Common myeloid progenitor, CD34-positive (primary cell): ENCODE measurements at regions not wholly inside any gene's neighbourhood (a gene's known extent, or its start where the extent isn't known, plus 50 kb on each side); places are given as distances from the start of the nearest gene placed in this dataset.

ENCODE experiments used
- CTCF ChIA-PET: fragments of 350-600 bp; sonication (Branson Sonifier 250); formaldehyde crosslinking; loops from one replicate; lab custom pipeline; 2021; ENCODE audit warnings: antibody characterized with exemption; lab: Charles Lee
- POLR2A ChIA-PET: fragments of 350-600 bp; sonication (Branson Sonifier 250); formaldehyde crosslinking; loops from one replicate; lab custom pipeline; 2021; ENCODE audit warnings: antibody characterized with exemption; lab: Charles Lee
- DNase-seq, 3 donors: peaks; one replicate each; pipeline versions ENCODE4 v3.0.0 to v3.0.0-alpha.2; 2013
- H3K27ac ChIP-seq, 2 experiments: 1 replicate in 1 of 2; 2 replicates in 1 of 2; pipeline ENCODE4 v1.7.0; 2013; ENCODE audit warnings: inconsistent platforms in 2 of 2, low read length in 2 of 2, mild to moderate bottlenecking in 2 of 2, low read depth in 1 of 2, moderate library complexity in 1 of 2; ENCODE audit not compliant: severe bottlenecking in 2 of 2, insufficient read depth in 1 of 2, poor library complexity in 1 of 2
- H3K27me3 ChIP-seq, 5 experiments: replicated peaks in 2 of 5; 1 replicate in 3 of 5; 2 replicates in 2 of 5; pipeline versions ENCODE4 v1.6.1 to v1.7.0; 2013; ENCODE audit warnings: low read length in 4 of 5, mild to moderate bottlenecking in 2 of 5, moderate library complexity in 2 of 5, inconsistent platforms in 1 of 5; ENCODE audit not compliant: insufficient read depth in 5 of 5, control insufficient read depth in 4 of 5
- H3K36me3 ChIP-seq, 4 experiments: 1 replicate in 2 of 4; 2 replicates in 2 of 4; pipeline versions ENCODE4 v1.6.1 to v1.7.0; 2013; ENCODE audit warnings: low read length in 3 of 4, control low read depth in 1 of 4, mild to moderate bottlenecking in 1 of 4; ENCODE audit not compliant: control insufficient read depth in 4 of 4, insufficient read depth in 4 of 4
- H3K4me1 ChIP-seq, 4 experiments: 1 replicate in 3 of 4; 2 replicates in 1 of 4; pipeline versions ENCODE4 v1.6.1 to v1.7.1; 2013; ENCODE audit warnings: low read length in 3 of 4, mild to moderate bottlenecking in 3 of 4, control low read depth in 1 of 4, inconsistent platforms in 1 of 4, moderate library complexity in 1 of 4; ENCODE audit not compliant: control insufficient read depth in 4 of 4, insufficient read depth in 4 of 4; ENCODE audit errors: control extremely low read depth in 1 of 4
- H3K4me3 ChIP-seq, 7 experiments: 1 replicate in 4 of 7; 2 replicates in 3 of 7; pipeline versions ENCODE4 v1.5.1 to v1.7.0; 2013; ENCODE audit warnings: mild to moderate bottlenecking in 7 of 7, low read length in 6 of 7, moderate library complexity in 6 of 7, inconsistent platforms in 2 of 7, low read depth in 2 of 7, control low read depth in 1 of 7; ENCODE audit not compliant: insufficient read depth in 4 of 7, control insufficient read depth in 1 of 7; ENCODE audit errors: extremely low read depth in 1 of 7
- H3K9me3 ChIP-seq, 5 experiments: 1 replicate in 4 of 5; 2 replicates in 1 of 5; pipeline versions ENCODE4 v1.6.1 to v1.7.1; 2013; ENCODE audit warnings: low read length in 4 of 5, mild to moderate bottlenecking in 2 of 5, inconsistent platforms in 1 of 5, low read depth in 1 of 5, moderate library complexity in 1 of 5; ENCODE audit not compliant: control insufficient read depth in 4 of 5, insufficient read depth in 2 of 5; ENCODE audit errors: control extremely low read depth in 1 of 5
- WGBS: methylation state at CpG from one replicate; pipeline ENCODE4 v1.1.5; 2013; ENCODE audit not compliant: insufficient coverage; 5-methylcytosine and 5-hydroxymethylcytosine counted together

DNA sequence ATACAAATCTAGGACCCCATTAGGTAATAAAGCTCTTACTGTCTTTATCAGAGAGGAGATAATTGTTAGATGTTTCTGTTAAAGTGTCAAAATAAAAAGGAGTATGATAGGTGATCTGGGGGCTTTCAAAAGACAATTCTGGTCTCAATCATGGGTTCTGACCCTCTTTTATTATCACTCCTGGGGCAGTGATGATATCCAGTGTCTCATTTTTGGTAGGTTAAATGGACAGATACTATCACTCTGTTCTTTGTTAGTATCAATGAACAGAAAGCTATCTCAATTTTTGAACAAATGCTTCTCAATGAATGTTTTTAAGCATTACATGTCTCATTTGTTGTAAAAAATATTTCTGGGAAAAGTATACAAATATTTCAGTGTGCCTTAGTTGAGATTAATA, 405.9 kb downstream of the MLLT3 start:
- no peak overlapping the region for H3K27ac ChIP-seq
- POLR2A ChIA-PET, result no interaction called here
- H3K36me3 ChIP-seq, result no peaks in the 10 kb centered on the region
- no peak overlapping the region for H3K4me3 ChIP-seq
- CTCF ChIA-PET, result interaction anchor here (0.6 kb wide), 1 partner anchor 41 kb away, joined by 3 read pairs; no protein-coding TSS in a partner anchor
- peaks cover 0 to 2% (median 0%) of the 10 kb centered on the region in 5 experiments for H3K9me3 ChIP-seq
- peaks cover 0 to 4% (median 0%) of the 10 kb centered on the region in 4 experiments for H3K4me1 ChIP-seq
- H3K27me3 ChIP-seq, result no peaks in the 10 kb centered on the region
- DNase-seq, result no peak

DNA sequence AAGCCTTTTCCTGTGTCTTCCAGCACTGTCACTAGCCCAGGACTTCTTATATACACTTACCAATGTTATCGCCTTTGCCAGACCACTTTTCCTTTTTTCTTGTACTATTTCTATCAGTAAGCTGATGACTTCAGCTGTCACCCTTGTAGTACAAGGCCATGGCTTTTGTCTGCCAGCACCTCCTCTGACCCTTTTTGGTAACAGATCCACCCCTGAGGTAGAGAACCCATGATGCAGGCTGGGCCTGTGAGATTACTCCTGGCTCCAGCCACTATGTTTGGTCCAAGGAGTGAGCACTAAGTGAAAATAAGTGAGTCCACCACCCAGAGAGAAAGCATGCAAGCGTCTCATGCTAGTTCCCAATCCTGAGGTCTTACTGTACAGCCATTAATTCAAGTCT, 406.7 kb downstream of the MLLT3 start:
- DNase-seq, result no peak
- Histone ChIP-seq H3K4me1 (peaks cover 0 to 4% (median 0%) of the 10 kb centered on the region in 4 experiments), H3K36me3 (no peaks in the 10 kb centered on the region), H3K27ac (no peak overlapping the region), H3K4me3 (no peak overlapping the region), H3K27me3 (no peaks in the 10 kb centered on the region), H3K9me3 (peaks cover 0 to 2% (median 0%) of the 10 kb centered on the region in 5 experiments)
- ChIA-PET POLR2A (no interaction called here), CTCF (no interaction called here)
- WGBS, result 100% methylated on average over 1 of the region's 2 CpGs

DNA sequence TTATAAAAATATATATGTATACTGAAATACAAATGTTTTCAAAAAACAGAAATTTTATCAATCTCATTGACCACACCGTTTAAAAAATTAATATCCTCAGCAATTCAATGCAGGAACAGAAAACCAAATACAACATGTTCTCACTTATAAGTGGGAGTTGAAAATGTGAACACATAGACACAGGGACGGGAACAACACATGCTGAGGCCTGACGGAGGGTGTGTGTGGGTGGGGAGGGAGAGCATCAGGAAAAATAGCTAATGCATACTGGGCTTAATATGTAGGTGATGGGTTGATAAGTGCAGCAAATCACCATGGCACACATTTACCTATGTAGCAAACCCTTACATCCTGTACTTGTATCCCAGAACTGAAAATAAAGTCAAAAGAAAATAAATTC, 409.5 kb downstream of the MLLT3 start:
- 92% methylated on average over 2 of the region's 3 CpGs for WGBS
- peaks cover 0 to 2% (median 0%) of the 10 kb centered on the region in 5 experiments for H3K9me3 ChIP-seq

GRCh38 chr9:20209391-20210340, 412.6 kb downstream of the MLLT3 start:
- POLR2A ChIA-PET, result no interaction called here
- Histone ChIP-seq H3K27ac (no peak overlapping the region), H3K9me3 (peaks cover 0 to under 1% (median 0%) of the 10 kb centered on the region in 5 experiments), H3K36me3 (no peaks in the 10 kb centered on the region), H3K4me1 (no peaks in the 10 kb centered on the region), H3K27me3 (no peaks in the 10 kb centered on the region), H3K4me3 (no peak overlapping the region)
- no peak for DNase-seq
- 90% methylated on average over 2 of the region's 7 CpGs for WGBS
- CTCF ChIA-PET, result interaction anchor here (0.8 kb wide), 1 partner anchor 20 kb away, joined by 3 read pairs; no protein-coding TSS in a partner anchor

More for the DNA sequence above, 409.5 kb downstream of the MLLT3 start:
- Histone ChIP-seq H3K4me3 (no peak overlapping the region), H3K27me3 (no peaks in the 10 kb centered on the region), H3K27ac (no peak overlapping the region), H3K4me1 (no peaks in the 10 kb centered on the region), H3K36me3 (no peaks in the 10 kb centered on the region)
- CTCF ChIA-PET, result no interaction called here
- POLR2A ChIA-PET, result no interaction called here
- no peak for DNase-seq

- H3K9me3 ChIP-seq, result no peaks in the 10 kb centered on the region
- ChIA-PET CTCF (interaction anchor here (0.8 kb wide), 1 partner anchor 19 kb away, joined by 3 read pairs; no protein-coding TSS in a partner anchor), POLR2A (no interaction called here)
- no peaks in the 10 kb centered on the region for H3K36me3 ChIP-seq
- no CpG with 5 or more reads among the region's 1 CpG for WGBS
- DNase-seq, result no peak
- H3K27me3 ChIP-seq, result no peaks in the 10 kb centered on the region
- H3K4me3 ChIP-seq, result no peak overlapping the region
- H3K4me1 ChIP-seq, result no peaks in the 10 kb centered on the region
- no peak overlapping the region for H3K27ac ChIP-seq
Observed at GRCh38 chr9:20208961-20209371, 413.3 kb downstream of the MLLT3 start.

GRCh38 chr9:20208226-20208625, 414.1 kb downstream of the MLLT3 start:
- DNase-seq, result no peak
- Histone ChIP-seq H3K4me3 (no peak overlapping the region), H3K9me3 (no peaks in the 10 kb centered on the region), H3K4me1 (no peaks in the 10 kb centered on the region), H3K27ac (no peak overlapping the region), H3K36me3 (no peaks in the 10 kb centered on the region), H3K27me3 (no peaks in the 10 kb centered on the region)
- CTCF ChIA-PET, result no interaction called here
- WGBS, result 98% methylated on average over 5 of the region's 5 CpGs
- POLR2A ChIA-PET, result no interaction called here

DNA sequence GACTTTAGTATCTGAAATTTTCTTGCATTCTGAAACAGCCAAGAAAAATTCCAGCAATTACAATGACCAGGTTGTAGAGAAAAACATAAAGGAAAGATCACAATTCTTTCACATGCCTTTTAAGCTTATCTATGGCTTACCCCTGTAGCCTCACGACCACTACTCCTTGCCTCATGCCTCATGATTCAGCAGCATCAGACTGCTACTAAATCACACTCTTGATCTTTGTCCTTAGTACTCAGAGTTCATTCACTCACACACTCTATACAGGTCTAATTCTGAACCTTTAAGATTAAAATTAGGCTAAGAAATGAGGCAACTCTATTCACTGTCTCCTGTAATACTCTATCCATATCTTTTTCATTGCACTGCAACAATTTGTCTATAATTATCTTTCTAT, 415.1 kb downstream of the MLLT3 start:
- ChIA-PET POLR2A (no interaction called here), CTCF (no interaction called here)
- H3K36me3 ChIP-seq, result no peaks in the 10 kb centered on the region
- no peaks in the 10 kb centered on the region for H3K9me3 ChIP-seq
- WGBS, result 58% methylated on average over 1 of the region's 1 CpG
- no peaks in the 10 kb centered on the region for H3K4me1 ChIP-seq
- no peak overlapping the region for H3K4me3 ChIP-seq
- H3K27ac ChIP-seq, result no peak overlapping the region
- DNase-seq, result no peak
- H3K27me3 ChIP-seq, result no peaks in the 10 kb centered on the region
